ENCODE measurements at regions not wholly inside any gene's neighbourhood (a gene's known extent, or its start where the extent isn't known, plus 50 kb on each side); places are given as distances from the start of the nearest gene placed in this dataset.

DNA sequence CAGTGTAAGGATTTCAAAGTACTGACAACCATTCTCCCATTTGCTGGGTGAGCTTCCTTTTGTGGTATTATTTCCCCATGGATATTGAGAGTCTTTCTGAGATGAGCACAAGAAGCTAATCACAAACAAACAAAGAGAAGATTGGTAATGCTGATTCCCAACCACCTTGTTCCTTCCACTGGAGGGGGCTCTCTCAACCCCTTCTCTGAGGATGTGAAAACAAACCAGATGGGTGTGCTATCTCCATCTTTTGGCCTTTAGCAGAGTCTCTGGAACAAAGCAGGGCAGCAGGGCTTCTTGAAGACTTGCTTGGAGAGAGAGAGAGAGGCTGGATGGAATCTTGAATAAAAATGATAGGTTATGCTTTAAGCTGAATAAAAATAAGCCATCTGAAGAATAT lies 576.7 kb upstream of the ZNF462 start:
- DNase-seq = no peak

DNA sequence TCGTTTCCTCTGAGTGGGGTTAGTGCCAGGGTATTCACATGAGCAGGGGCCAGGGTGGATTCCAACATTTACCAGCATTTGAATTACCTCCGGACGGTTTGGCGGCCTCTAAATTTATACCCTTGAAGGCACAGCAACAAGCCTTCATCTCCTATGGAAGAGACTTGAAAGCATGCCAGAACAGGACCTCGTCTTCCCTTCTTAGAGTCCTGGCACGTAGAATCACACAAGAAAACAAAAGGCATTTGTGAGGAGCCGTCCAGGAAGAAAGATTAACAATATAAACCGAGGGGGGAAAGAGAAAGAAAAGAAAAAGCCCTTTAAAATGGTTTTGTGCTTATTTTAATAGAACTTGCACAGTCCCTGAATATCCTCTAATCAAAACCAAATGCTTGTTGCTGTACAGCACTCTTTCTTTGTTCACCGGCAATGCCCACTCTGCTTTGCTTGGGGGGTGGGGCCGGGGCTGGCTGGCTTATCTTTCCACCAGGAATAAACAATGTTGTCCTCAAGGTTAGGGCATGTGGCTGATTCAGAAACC lies 575.8 kb upstream of the ZNF462 start:
- no peak for DNase-seq

DNA sequence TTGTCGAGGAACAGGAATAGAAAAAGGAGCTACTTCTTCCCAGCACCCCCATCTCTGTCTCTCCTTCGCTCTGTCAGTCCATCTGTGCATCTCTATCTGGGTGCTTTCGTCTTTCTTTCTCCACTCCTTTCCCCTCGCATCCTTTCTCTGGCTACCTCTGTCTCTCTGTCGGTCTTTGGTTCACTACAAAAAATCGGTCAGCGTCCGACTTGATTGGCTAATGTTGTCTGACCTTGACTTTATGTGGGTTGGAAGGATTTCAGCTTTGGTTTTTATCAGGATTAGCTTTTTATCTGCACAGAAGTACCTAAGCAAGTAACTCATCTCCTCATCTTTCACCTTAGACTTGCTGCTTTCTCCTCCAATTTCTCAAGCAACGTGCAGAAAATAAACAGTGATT lies 575.2 kb upstream of the ZNF462 start:
- no peak for DNase-seq

DNA sequence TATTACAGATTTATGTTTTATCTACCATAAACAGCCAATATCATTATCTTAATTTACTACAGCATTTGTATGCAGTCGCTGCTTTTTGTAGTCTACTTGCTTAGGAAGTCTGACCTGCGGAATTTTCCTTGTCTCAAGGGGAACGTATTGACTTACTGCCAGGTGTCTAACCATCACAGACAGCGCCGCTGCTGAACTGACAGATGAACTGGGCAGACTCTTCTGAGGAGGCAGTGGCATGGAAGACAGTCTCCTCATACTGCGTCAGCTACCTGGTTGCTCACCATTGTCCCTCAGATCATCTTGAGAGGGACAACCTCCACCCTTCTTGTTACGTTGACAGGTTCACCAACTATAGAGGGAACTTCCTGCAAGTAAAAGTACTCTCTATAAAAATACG lies 574.3 kb upstream of the ZNF462 start:
- DNase-seq = no peak

DNA sequence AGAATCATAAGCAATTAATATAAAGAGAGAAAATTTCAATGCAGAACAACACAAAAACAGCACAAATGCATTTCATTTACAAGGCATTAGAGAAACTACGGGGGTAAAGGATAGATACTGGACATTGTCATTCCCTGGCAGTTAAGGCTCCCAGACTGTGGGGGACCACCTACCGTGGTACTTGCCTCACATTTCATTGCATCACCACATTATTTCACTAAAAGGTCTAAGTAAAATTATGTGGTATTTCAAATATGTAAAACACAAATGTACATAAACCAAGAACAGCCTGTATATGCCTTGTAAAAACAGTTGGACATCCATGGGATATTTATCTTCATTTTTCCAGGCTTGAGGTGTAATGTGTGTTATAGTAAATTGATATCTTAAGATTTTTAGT lies 571.2 kb upstream of the ZNF462 start:
- DNase-seq = no peak

DNA sequence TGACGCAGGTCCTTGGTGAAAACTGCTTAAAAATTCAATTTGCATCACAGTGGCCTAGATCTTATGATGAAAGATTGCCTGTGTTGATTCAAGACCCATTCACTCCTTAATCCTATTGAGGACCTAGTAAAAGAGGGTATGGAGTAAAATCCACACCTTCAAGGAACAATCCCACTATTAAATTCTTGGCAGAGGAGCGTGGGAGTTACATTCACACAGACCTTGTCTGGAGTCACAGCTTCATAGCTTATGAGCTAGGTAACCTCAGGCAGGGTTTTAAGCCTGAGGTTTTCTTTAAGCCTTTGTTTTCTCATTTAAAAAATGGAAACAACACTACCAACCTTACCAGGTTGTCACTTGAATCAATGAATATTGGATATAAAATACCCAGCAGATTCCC lies 566.5 kb upstream of the ZNF462 start:
- no peak for DNase-seq

DNA sequence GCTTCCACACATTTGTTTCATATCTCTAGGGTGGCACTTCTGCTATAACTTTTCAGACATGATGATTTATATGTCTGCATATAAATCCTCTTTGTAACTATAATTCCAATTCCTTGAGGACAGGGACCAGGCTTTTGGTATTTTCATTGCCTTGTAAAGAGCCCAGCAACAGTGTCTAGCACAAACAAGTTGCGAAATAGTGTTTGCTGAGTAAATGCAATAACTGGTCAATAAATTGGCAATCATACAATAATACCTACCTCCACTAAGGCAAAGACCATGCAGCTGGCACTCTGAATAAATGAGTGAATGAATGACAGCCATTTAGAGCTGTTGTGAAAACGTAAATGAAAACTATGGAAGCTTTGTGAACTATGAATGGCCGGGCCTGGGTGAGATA lies 564.0 kb upstream of the ZNF462 start:
- no peak for DNase-seq

DNA sequence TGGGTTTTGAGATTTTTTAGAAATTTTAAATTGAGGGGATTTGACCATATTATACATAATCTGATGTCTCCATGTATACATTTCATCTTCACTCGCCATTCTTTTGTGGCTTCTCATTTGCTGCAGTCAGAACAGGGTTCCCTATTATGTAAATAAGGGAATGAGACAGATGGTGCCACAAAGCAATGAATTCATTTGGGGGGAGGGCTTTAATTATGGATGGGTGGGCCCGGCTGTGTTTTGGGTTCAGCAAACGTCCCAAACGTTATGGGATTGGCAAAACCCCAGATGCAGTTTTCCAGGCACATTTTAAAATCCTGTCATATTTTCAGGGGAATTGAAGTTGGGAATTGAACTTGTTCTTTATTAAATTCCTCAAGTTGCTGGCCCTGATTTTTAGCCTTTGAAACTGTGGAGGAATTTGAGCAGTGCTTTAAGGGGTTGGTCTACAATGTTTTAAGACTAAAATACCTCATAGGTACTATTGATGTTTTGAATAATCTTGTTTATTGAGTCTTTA lies 558.5 kb upstream of the ZNF462 start:
- DNase-seq = no peak

DNA sequence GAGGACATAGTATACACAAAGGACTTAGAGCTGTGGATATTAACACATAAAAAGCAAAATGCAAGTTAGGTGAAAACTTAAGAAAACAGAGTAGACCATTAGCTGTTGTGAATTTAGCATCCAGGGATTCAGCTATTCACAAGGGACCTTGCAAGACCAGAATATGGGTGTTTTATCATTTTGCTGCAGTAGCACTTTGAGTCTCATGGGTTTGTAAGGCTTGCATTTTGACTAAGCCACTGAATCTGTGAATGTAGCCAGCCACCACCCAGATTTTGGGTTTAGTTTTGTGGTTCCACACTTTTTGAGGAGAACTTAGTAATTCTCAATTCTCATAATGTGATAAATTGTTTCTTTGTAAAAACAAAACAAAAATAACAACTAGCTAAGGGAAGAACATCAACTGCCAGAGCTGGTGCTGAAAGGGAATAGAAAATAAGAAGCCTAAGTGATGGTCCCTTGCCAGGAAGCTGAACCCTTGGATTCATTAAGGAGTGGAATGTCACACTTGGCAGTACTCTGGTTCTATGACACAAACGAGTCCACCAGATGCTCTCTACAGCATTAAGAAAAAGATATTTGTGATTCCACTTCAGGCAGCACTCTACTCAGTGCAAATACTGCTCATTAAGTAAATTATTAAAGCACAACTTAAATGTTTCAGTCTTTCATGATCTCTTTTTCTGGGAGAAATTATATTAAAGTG lies 557.4 kb upstream of the ZNF462 start:
- DNase-seq = no peak

DNA sequence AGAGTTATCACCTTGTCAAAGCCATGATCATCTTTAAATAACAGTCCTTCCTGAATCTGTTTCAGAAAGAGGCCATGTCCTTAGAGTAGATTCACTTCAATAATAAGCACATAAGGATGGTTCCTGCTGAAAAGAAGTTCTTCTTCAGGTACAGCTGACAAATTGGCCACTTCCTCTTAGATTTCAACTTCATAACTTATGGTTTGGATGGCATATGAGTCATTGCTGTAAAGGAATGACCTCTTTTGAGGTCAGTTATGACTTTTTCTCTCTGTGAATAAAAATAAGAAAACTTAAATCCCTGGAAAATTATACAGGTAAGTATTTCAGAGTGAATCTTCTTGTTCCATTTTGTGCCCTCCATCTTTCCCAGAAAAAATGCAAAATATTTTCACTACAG lies 555.3 kb upstream of the ZNF462 start:
- no peak for DNase-seq

DNA sequence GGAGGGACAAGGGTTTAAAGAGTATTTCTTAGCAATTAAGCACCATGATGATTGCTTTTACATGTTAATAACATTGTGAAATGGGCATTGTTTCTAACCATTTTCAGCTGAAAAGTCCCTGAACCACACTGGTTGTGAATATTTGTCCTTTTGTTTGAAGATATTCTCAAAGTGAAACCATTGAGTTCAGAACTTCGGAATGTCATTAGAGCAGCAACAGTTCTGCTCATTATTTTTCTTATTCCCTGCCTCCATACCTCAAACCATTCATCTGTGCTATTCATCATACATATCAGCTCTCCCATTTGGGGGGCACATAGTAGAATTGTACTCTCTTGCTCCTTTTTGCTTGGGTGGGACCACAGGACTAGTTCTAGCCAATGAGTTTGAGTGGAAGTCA lies 553.0 kb upstream of the ZNF462 start:
- DNase-seq = no peak

DNA sequence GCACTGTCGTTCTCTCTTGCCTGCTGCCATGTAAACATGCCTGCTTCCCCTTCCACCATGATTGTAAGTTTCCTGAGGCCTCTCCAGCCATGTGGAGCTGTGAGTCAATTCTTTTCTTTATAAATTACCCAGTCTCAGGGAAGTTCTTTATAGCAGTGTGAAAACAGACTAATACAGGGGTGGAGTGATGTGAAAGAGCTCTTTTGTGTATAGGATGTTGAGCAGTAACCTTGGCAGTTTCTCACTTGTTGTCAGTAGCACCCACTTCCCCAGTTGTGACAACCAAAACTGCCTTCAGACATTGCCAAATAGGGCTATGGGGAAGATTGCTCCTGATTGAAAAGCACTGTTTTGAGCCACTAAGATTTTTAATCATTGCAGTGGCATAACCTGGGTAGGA lies 552.2 kb upstream of the ZNF462 start:
- DNase-seq = no peak

DNA sequence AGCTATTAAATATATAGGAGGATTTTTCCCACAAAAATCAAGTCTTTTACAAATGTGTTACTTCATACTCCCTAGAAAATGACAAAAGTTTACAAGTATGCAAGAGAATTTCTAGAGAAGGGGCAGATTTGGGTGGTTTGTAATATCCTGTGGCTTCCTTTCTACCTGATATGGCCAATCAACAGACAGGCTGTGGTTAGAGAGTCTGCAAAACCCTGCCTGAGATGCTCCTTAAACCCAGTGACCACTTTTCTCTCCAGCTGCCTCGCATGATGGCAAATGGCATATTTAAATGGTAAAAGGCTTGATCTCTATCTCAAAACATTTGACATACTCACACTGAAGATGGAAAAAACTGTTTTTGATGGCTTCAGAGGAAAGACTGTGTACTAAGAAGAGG lies 550.1 kb upstream of the ZNF462 start:
- DNase-seq = no peak

DNA sequence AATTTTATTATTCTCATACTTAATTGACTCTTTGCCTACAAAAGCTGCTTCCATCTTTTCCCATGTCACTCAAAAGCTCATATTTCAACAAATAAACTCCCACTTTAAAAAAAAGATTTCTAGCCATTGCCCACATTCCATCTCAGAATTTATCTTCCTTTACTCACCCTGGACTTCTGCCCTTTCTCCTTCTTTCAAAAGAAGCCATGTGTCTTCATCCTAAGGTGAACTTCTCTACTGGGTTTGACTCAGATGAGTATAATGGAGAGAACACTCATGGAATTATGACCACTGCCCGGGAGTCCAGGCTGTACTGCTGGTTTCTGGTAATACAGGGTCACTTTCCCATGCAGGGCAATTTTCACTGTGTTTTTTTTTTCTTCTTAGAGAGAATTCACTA lies 548.5 kb upstream of the ZNF462 start:
- no peak for DNase-seq

DNA sequence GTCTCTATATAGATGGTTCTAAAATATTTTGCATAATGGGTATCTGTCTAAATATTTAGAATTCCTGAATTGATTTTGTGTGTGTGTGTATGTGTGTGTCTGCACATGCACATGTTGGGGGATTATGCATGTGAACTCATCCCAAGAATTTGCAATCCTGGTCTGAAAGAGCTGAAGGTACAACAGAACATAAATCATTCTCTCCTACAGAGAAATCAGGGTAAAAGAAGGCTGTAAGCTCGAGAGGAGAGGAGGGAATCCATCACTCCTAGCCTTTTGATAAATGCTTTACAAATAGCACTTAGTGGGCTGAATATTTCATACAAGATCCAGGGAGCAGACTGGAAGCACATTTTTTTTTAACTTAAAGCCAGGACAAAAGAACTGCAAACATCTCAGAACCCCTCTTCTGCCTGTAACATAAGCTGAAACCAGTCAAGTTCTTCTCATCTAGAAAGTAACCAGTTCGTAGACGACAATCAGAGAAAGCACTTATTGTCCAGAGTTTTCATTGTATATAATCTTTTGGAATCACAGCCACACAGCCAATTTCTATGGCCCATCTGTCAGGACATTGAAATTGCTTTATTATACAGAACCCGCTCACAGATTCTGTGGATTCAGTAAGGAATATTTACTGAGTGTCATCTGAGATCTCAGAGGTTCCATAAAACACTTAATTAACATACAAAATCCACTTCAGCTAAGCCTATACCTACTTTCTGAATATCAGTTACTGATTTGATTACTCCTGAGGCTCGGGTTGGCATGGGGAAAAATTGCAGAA lies 541.4 kb upstream of the ZNF462 start:
- DNase-seq = no peak

DNA sequence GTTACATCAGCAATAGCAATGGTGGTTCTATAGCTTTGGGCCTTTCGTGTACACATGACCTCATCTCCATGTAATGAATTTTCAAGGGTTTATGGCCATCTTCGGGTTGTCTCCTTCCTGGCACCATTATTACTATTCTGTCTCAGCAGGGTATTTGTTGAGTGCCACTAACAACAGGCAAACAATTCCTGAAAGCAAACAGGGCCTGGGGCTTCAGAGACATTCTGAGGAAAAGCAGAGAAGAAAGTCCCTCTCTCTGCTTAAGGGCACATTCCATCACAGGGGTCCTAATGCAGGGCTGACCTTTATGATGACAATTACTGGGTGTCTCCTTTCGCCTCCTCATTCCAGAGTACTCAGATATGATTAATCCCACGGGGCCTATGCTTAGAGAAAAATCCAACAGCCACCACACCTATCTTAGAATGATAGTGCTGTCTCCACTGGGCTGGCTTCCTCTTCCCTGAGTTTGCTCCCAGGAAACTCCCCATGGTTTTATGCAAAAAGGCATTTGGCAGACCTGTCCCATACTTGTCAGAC lies 540.2 kb upstream of the ZNF462 start:
- no peak for DNase-seq

DNA sequence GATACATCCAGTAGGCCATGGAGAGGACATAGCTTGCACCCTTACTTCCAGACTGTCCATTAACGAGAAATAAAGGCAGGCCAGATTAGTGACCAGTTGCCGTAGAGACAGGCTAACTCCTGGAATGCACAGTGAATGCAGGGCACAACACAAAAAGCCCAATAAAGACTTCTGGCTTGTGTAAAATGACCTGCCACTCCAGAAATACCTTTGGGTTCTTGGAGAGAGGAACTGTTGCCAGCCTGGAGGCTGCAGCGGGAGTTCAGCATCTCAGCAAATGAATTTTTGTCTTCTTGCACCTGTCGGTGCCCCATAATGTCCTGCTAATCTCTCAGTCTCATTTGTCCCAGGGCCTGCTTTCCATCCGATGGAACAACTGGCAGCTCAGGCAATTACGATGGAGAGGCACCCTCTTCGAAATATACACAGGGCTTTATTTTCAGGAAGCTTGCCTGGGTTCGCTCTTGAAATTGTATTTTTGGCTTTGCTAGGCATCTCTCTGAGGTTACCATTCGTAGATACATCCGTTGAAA lies 538.8 kb upstream of the ZNF462 start:
- DNase-seq = no peak

DNA sequence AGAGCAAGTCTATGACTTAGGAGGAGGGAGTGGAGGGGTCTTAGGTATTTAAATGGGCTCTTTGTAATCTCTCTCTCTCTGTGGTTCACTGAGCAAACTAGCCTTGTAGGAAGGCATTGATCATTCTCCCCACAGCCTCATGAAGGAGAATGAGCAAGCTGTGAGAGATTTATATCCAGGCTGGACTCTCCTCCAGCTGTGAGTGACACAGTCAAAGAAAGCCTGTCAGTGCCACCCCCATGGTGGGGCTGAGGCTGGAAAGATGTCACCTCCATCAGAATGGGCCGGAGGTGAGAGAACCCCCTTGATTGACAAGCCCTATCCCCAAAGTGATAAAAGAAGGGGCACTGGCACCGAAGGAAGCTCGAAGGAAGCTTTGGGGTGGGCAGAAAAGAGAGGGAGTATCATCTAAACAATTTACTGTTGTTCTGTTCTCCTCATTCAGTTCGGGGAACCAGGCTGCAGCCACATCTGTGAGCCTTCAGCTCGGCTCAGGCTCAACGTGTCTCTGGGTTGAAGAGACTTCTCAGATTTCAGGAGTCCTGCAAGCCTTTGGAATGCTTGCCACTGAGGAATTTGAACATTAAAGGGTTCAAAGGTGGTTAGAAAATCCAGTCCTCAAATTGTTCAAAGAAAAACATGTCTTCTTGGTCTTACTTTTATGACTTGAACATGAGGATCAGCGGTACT lies 538.2 kb upstream of the ZNF462 start:
- DNase-seq = no peak

DNA sequence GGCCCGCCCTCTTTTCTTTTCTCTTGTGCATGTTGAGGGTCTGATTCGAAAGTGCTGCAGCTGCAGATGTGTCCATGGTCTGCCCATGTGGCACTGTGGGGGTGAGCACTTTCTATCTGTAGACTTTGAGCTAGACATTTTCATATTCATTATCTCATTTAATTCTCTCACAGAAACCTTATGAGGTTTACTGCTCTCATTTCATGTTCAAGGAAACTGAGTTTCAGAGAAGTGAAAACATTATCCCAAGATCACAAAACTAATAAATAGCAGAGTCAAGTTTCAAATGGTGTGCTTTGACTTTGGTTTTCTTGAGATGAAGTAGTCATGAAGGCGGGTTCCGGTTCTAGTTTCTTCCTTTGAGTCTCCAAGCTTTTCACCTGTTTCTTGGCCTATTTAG lies 536.5 kb upstream of the ZNF462 start:
- no peak for DNase-seq

DNA sequence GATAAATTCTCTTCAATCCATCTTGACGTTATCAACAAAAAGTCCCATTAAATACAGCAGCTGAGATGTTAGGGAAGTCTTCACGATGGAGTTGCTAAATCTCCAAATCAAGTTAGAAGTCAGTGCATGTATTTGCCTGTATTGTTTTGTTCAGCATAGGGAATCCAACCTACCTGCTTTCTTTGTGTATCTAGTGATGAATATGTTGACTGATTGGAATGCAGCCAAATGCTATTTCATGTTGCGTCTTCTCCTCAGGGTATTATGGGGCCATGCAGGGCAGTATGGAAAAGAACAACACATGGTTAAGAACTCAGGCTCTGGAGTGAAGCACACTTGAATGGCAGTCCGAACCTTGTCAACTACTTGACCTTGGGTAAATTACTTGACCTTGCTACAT lies 529.5 kb upstream of the ZNF462 start:
- no peak for DNase-seq

DNA sequence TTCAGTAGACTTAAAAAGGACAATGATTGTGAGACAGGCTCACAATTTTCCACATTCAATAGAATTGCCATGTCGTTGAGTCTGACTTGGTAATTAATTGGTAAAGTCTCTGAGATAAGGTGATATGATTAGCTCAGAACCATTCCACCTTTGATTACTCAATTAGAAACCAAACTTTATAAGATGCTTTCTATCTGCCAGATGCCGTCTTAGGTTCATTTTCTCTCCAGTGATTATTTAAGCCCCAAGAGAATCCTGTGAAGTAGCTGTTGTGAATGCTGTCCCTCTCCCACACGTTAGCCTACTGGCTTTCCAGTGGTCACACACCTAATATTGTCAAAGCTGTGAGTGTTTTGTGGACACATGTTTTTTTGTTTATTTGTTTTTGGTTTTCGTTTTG lies 528.9 kb upstream of the ZNF462 start:
- no peak for DNase-seq

DNA sequence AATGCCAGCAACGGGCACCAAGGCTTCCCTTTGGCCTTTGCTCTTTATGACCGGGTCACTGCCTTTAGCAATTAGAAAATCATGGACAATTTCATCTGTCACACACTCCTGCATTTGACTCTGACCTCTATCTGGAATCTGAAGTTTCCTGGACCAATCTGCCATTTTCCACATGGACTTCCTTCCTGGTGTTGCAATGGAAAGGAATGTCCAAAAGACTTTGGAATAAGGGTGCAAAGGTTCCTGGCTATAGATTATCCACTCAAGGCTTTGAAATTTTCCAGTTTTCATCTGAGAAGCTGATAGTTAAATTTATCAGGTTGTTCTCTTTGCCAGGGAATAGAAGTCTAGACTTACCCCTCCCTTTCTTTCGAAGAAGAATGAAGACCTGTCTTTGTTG lies 523.1 kb upstream of the ZNF462 start:
- DNase-seq = no peak

DNA sequence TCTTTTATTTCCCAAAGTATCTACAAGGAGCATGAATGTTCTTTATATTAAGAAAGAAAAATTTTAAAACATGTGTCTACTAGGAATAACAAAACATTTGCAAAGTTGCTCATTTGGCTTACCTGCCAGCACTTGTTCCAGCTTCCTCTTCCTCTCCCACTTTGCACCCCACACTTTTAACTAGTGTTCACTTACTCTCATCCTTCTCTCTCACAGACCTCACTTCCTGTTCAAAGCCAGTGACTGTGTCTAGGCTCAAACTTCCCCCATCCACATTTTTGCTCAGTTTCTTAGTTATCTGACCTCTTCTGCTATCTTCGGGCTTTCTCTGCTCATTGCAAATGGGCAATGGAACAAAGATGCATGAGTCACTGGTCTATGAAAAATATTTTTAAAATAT lies 512.2 kb upstream of the ZNF462 start:
- DNase-seq = no peak
